Astrocyte (in vitro differentiated cells and primary cell): ENCODE measurements at regions not wholly inside any gene's neighbourhood (a gene's known extent, or its start where the extent isn't known, plus 50 kb on each side); places are given as distances from the start of the nearest gene placed in this dataset.

Source experiments
- DNase-seq: peaks from one replicate; pipeline ENCODE4 v3.0.0-alpha.2; 2010; ENCODE audit warnings: low read depth
- FAIRE-seq: peaks from 2 replicates; lab custom pipeline; 2011; peaks lifted over from hg19 to GRCh38; lab: Jason Lieb, UNC
- H2AFZ ChIP-seq: 2 replicates; pipeline ENCODE4 v1.6.0; 2012; ENCODE audit warnings: low read depth, low read length, inconsistent platforms
- H3K27ac ChIP-seq: 2 replicates; pipeline ENCODE4 v1.5.1; 2011; ENCODE audit warnings: low read depth, low read length, inconsistent platforms
- H3K27me3 ChIP-seq: 2 replicates; pipeline ENCODE4 v1.6.0; 2011; ENCODE audit warnings: low read length, inconsistent platforms; ENCODE audit not compliant: insufficient read depth
- H3K36me3 ChIP-seq: 2 replicates; pipeline ENCODE4 v1.5.1; 2011; ENCODE audit warnings: low read length, inconsistent platforms; ENCODE audit not compliant: insufficient read depth
- H3K4me1 ChIP-seq: 2 replicates; pipeline ENCODE4 v1.5.1; 2011; ENCODE audit warnings: low read length, inconsistent platforms; ENCODE audit not compliant: insufficient read depth
- H3K4me2 ChIP-seq: 2 replicates; pipeline ENCODE4 v1.6.0; 2012; ENCODE audit warnings: low read length, inconsistent platforms
- H3K4me3 ChIP-seq: 2 replicates; pipeline ENCODE4 v1.5.1; 2011; ENCODE audit warnings: low read depth, mild to moderate bottlenecking, low read length, inconsistent platforms; ENCODE audit not compliant: insufficient read depth
- H3K79me2 ChIP-seq: 2 replicates; pipeline ENCODE4 v1.6.0; 2012; ENCODE audit warnings: mild to moderate bottlenecking, low read length, inconsistent platforms; ENCODE audit not compliant: insufficient read depth
- H3K9ac ChIP-seq: 2 replicates; pipeline ENCODE4 v1.6.0; 2012; ENCODE audit warnings: mild to moderate bottlenecking, low read length, inconsistent platforms
- H3K9me3 ChIP-seq: 2 replicates; pipeline ENCODE4 v1.5.1; 2012; ENCODE audit warnings: low read depth, mild to moderate bottlenecking, low read length, inconsistent platforms; ENCODE audit not compliant: insufficient read depth
- H4K20me1 ChIP-seq: 2 replicates; pipeline ENCODE4 v1.6.0; 2012; ENCODE audit warnings: low read length, inconsistent platforms; ENCODE audit not compliant: insufficient read depth
- H3K27ac Mint-ChIP-seq: one replicate; pipeline ENCODE4 v1.8.0; 2021; ENCODE audit warnings: mild to moderate bottlenecking, mixed read lengths; ENCODE audit not compliant: unreplicated experiment
- H3K27me3 Mint-ChIP-seq: one replicate; pipeline ENCODE4 v1.8.0; 2021; ENCODE audit warnings: low read depth, mixed read lengths; ENCODE audit not compliant: unreplicated experiment
- H3K36me3 Mint-ChIP-seq: one replicate; pipeline ENCODE4 v1.8.0; 2021; ENCODE audit warnings: low read depth, mixed read lengths; ENCODE audit not compliant: unreplicated experiment
- H3K4me1 Mint-ChIP-seq: one replicate; pipeline ENCODE4 v1.8.0; 2021; ENCODE audit warnings: low read depth, mixed read lengths; ENCODE audit not compliant: unreplicated experiment
- H3K4me3 Mint-ChIP-seq: one replicate; pipeline ENCODE4 v1.8.0; 2021; ENCODE audit warnings: mild to moderate bottlenecking, moderate library complexity, mixed read lengths; ENCODE audit not compliant: unreplicated experiment
- H3K9me3 Mint-ChIP-seq: one replicate; pipeline ENCODE4 v1.8.0; 2021; ENCODE audit warnings: mild to moderate bottlenecking, mixed read lengths; ENCODE audit not compliant: unreplicated experiment
- CTCF ChIP-seq: IDR thresholded peaks from 2 replicates; pipeline ENCODE4 v1.5.1; 2011; ENCODE audit warnings: low read depth, mild to moderate bottlenecking, inconsistent platforms, low read length, moderate library complexity; ENCODE audit not compliant: insufficient read depth
- EZH2 ChIP-seq: IDR thresholded peaks from 2 replicates; pipeline ENCODE4 v1.6.1; 2012; ENCODE audit warnings: mild to moderate bottlenecking, low read length, inconsistent platforms; ENCODE audit not compliant: insufficient read depth

DNA sequence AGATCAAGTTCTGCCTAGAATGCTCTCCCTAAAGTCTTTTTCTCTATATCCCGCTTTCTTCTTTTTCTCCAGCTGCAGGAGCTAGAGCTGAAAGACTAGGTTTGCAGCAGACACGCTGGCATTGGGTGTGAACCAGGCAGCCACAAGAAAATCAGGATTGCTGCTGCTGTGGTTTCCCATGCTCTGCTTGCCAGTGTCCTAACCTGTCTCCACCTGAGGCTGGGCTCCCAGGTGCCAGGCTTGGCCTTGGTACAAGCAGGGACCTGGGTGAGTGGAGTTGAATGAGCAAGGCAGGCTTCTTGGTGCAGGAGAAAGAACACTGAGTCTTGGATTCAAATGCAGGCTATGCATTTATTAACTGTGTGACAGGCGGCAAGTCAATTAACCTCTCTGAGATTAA is 440.3 kb upstream of the MAF start:
- Histone ChIP-seq H3K9ac (no peak overlapping the region), H3K36me3 (no peaks in the 10 kb centered on the region), H3K27me3 (peaks cover 13% of the 10 kb centered on the region), H3K4me2 (no peak overlapping the region), H2AFZ (no peak overlapping the region), H3K4me3 (no peak overlapping the region), H3K9me3 (no peaks in the 10 kb centered on the region), H3K4me1 (no peaks in the 10 kb centered on the region), H3K79me2 (no peaks in the 10 kb centered on the region), H3K27ac (no peak overlapping the region), H4K20me1 (no peaks in the 10 kb centered on the region)
- H3K9me3 Mint-ChIP-seq, result peaks cover 2% of the 10 kb centered on the region
- FAIRE-seq, result no peak
- no peaks in the 10 kb centered on the region for H3K36me3 Mint-ChIP-seq
- peaks cover 12% of the 10 kb centered on the region for H3K4me1 Mint-ChIP-seq
- TF ChIP-seq EZH2 (no peak), CTCF (no peak)
- no peak overlapping the region for H3K27ac Mint-ChIP-seq
- H3K27me3 Mint-ChIP-seq, result peaks cover 5% of the 10 kb centered on the region
- DNase-seq, result no peak
- H3K4me3 Mint-ChIP-seq, result no peak overlapping the region

GRCh38 chr16:80040413-80040812 is 439.9 kb upstream of the MAF start:
- Histone ChIP-seq H3K4me2 (no peak overlapping the region), H3K9me3 (no peaks in the 10 kb centered on the region), H3K4me1 (no peaks in the 10 kb centered on the region), H3K4me3 (no peak overlapping the region), H2AFZ (no peak overlapping the region), H4K20me1 (no peaks in the 10 kb centered on the region), H3K36me3 (no peaks in the 10 kb centered on the region), H3K79me2 (no peaks in the 10 kb centered on the region), H3K9ac (no peak overlapping the region), H3K27me3 (peaks cover 12% of the 10 kb centered on the region), H3K27ac (no peak overlapping the region)
- Mint-ChIP-seq H3K27ac (no peak overlapping the region), H3K4me3 (no peak overlapping the region), H3K9me3 (peaks cover 2% of the 10 kb centered on the region), H3K27me3 (peaks cover 5% of the 10 kb centered on the region), H3K4me1 (peaks cover 15% of the 10 kb centered on the region), H3K36me3 (no peaks in the 10 kb centered on the region)
- TF ChIP-seq CTCF (no peak), EZH2 (no peak)
- no peak for DNase-seq
- no peak for FAIRE-seq

GRCh38 chr16:80039777-80040176 is 439.2 kb upstream of the MAF start:
- H2AFZ ChIP-seq, result no peak overlapping the region
- Mint-ChIP-seq H3K9me3 (peaks cover 2% of the 10 kb centered on the region), H3K4me1 (peaks cover 20% of the 10 kb centered on the region), H3K27me3 (peaks cover 5% of the 10 kb centered on the region), H3K4me3 (no peak overlapping the region), H3K27ac (no peak overlapping the region), H3K36me3 (no peaks in the 10 kb centered on the region)
- no peak for FAIRE-seq
- no peaks in the 10 kb centered on the region for H3K79me2 ChIP-seq
- no peak for DNase-seq
- H3K9me3 ChIP-seq, result no peaks in the 10 kb centered on the region
- H3K36me3 ChIP-seq, result no peaks in the 10 kb centered on the region
- no peak overlapping the region for H3K4me3 ChIP-seq
- H3K9ac ChIP-seq, result no peak overlapping the region
- H3K4me1 ChIP-seq, result no peaks in the 10 kb centered on the region
- H3K27me3 ChIP-seq, result peaks cover 12% of the 10 kb centered on the region
- no peak overlapping the region for H3K4me2 ChIP-seq
- TF ChIP-seq EZH2 (no peak), CTCF (no peak)
- no peaks in the 10 kb centered on the region for H4K20me1 ChIP-seq
- no peak overlapping the region for H3K27ac ChIP-seq
